Panc1 (cell line): ENCODE measurements at regions not wholly inside any gene's neighbourhood (a gene's known extent, or its start where the extent isn't known, plus 50 kb on each side); places are given as distances from the start of the nearest gene placed in this dataset.

Source experiments
- POLR2AphosphoS5 ChIP-seq: IDR thresholded peaks from 2 replicates; pipeline ENCODE4 v1.6.1; 2012; ENCODE audit warnings: mild to moderate bottlenecking, low read depth, low read length, moderate library complexity
- REST ChIP-seq, 2 experiments: IDR thresholded peaks; 2 replicates each; pipeline ENCODE4 v1.6.1; 2011 to 2012; ENCODE audit warnings: low read depth in 2 of 2, control low read depth in 1 of 2, low read length in 1 of 2, mild to moderate bottlenecking in 1 of 2, moderate library complexity in 1 of 2; ENCODE audit not compliant: insufficient read depth in 1 of 2
- TF ChIP-seq, protein P1 (sequence below): fragments of 450-650 bp; IDR thresholded peaks from 2 replicates; pipeline ENCODE4 v1.5.1; 2017; ENCODE audit warnings: mild to moderate bottlenecking

GRCh38 chr7:25460433-25460832 is 232.1 kb upstream of the NPVF start:
- no peak for TF ChIP-seq REST (IDR thresholded peaks at IDR 0.05; ENCODE audit: insufficient read depth in 1 of 2, low read depth in 2 of 2, low read length in 1 of 2)
- TF ChIP-seq, protein P1, sequence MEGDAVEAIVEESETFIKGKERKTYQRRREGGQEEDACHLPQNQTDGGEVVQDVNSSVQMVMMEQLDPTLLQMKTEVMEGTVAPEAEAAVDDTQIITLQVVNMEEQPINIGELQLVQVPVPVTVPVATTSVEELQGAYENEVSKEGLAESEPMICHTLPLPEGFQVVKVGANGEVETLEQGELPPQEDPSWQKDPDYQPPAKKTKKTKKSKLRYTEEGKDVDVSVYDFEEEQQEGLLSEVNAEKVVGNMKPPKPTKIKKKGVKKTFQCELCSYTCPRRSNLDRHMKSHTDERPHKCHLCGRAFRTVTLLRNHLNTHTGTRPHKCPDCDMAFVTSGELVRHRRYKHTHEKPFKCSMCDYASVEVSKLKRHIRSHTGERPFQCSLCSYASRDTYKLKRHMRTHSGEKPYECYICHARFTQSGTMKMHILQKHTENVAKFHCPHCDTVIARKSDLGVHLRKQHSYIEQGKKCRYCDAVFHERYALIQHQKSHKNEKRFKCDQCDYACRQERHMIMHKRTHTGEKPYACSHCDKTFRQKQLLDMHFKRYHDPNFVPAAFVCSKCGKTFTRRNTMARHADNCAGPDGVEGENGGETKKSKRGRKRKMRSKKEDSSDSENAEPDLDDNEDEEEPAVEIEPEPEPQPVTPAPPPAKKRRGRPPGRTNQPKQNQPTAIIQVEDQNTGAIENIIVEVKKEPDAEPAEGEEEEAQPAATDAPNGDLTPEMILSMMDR: no peak
- TF ChIP-seq POLR2AphosphoS5: no peak
